Loucy (cell line): ENCODE measurements at regions not wholly inside any gene's neighbourhood (a gene's known extent, or its start where the extent isn't known, plus 50 kb on each side); places are given as distances from the start of the nearest gene placed in this dataset.

Source experiments
- H2AFZ ChIP-seq: fragments of 200-600 bp; sonication (generic); 2 replicates; pipeline ENCODE4 v1.6.0; 2016; ENCODE audit warnings: antibody characterized with exemption, mild to moderate bottlenecking, low read length, moderate library complexity
- H3F3A ChIP-seq: fragments of 200-600 bp; 2 replicates; pipeline ENCODE4 v1.6.0; 2016; ENCODE audit warnings: antibody characterized with exemption, low read depth, mild to moderate bottlenecking
- H3K27me3 ChIP-seq: fragments of 200-600 bp; sonication (generic); 2 replicates; pipeline ENCODE4 v1.6.1; 2014; ENCODE audit warnings: low read length, mild to moderate bottlenecking; ENCODE audit not compliant: insufficient read depth, poor library complexity, severe bottlenecking
- H3K36me3 ChIP-seq: fragments of 200-600 bp; sonication (generic); 2 replicates; pipeline ENCODE4 v1.6.1; 2016; ENCODE audit warnings: low read length; ENCODE audit not compliant: insufficient read depth
- H3K4me1 ChIP-seq: fragments of 200-600 bp; sonication (generic); 2 replicates; pipeline ENCODE4 v1.5.1; 2014; ENCODE audit warnings: low read length, mild to moderate bottlenecking; ENCODE audit not compliant: insufficient read depth, poor library complexity, severe bottlenecking
- H3K4me2 ChIP-seq: fragments of 200-600 bp; sonication (generic); 2 replicates; pipeline ENCODE4 v1.6.0; 2014; ENCODE audit warnings: antibody characterized with exemption, low read length, low read depth, mild to moderate bottlenecking; ENCODE audit not compliant: poor library complexity, severe bottlenecking
- H3K4me3 ChIP-seq: fragments of 200-600 bp; sonication (generic); 2 replicates; pipeline ENCODE4 v1.5.1; 2014; ENCODE audit warnings: low read length, mild to moderate bottlenecking, mixed read lengths; ENCODE audit not compliant: poor library complexity, severe bottlenecking
- H3K79me2 ChIP-seq: fragments of 200-600 bp; sonication (generic); 2 replicates; pipeline ENCODE4 v1.6.1; 2014; ENCODE audit warnings: low read length; ENCODE audit not compliant: insufficient read depth
- H3K9ac ChIP-seq: fragments of 200-600 bp; sonication (generic); 2 replicates; pipeline ENCODE4 v1.6.0; 2014; ENCODE audit warnings: mild to moderate bottlenecking, low read depth, low read length, moderate library complexity; ENCODE audit not compliant: poor library complexity, severe bottlenecking
- H3K9me2 ChIP-seq: fragments of 200-600 bp; sonication (generic); replicated peaks from 2 replicates; pipeline ENCODE4 v1.6.1; 2016; ENCODE audit warnings: low read depth, low read length, mixed read lengths
- H3K9me3 ChIP-seq: fragments of 200-600 bp; sonication (generic); 2 replicates; pipeline ENCODE4 v1.6.1; 2014; ENCODE audit warnings: mild to moderate bottlenecking, antibody characterized with exemption, low read length, low read depth; ENCODE audit not compliant: insufficient read depth
- H4K20me1 ChIP-seq: fragments of 200-600 bp; sonication (generic); 2 replicates; pipeline ENCODE4 v1.6.0; 2014; ENCODE audit warnings: antibody characterized with exemption, low read length, mild to moderate bottlenecking; ENCODE audit not compliant: insufficient read depth, poor library complexity, severe bottlenecking
- EZH2phosphoT487 ChIP-seq: fragments of 200-600 bp; IDR thresholded peaks from 2 replicates; pipeline ENCODE4 v1.6.1; 2018; ENCODE audit warnings: antibody characterized with exemption, mild to moderate bottlenecking, moderate library complexity, borderline replicate concordance
- TF ChIP-seq, protein P1 (sequence below): fragments of 200-600 bp; sonication (generic); conservative IDR thresholded peaks from 2 replicates; pipeline ENCODE4 v1.5.1; 2014; ENCODE audit warnings: mild to moderate bottlenecking, antibody characterized with exemption, low read length

DNA sequence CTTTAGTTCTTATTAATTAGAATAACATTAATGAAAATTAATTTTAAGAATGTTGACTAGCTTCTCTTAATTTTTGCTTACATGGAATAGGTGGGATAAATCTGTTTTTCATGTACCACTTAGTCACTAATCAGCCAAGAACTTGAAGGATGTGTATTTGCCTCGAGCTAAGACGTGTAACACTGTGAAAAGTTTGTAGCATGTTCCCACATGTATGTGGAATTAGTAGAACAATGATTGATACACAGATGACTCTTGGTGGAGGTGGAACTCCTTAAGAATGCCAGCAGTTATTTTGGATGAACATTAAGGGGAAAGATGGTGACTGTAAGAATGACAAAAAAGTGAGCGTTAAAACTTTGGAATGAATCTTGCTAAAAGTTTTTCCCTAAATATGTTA, 435.7 kb upstream of the MDGA2 start:
- no peak for TF ChIP-seq EZH2phosphoT487
- TF ChIP-seq, protein P1, sequence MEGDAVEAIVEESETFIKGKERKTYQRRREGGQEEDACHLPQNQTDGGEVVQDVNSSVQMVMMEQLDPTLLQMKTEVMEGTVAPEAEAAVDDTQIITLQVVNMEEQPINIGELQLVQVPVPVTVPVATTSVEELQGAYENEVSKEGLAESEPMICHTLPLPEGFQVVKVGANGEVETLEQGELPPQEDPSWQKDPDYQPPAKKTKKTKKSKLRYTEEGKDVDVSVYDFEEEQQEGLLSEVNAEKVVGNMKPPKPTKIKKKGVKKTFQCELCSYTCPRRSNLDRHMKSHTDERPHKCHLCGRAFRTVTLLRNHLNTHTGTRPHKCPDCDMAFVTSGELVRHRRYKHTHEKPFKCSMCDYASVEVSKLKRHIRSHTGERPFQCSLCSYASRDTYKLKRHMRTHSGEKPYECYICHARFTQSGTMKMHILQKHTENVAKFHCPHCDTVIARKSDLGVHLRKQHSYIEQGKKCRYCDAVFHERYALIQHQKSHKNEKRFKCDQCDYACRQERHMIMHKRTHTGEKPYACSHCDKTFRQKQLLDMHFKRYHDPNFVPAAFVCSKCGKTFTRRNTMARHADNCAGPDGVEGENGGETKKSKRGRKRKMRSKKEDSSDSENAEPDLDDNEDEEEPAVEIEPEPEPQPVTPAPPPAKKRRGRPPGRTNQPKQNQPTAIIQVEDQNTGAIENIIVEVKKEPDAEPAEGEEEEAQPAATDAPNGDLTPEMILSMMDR: no peak
- no peaks in the 10 kb centered on the region for H3K9me3 ChIP-seq
- H3F3A ChIP-seq: no peaks in the 10 kb centered on the region
- no peaks in the 10 kb centered on the region for H3K79me2 ChIP-seq
- H3K36me3 ChIP-seq: no peaks in the 10 kb centered on the region
- H4K20me1 ChIP-seq: no peaks in the 10 kb centered on the region
- no peak overlapping the region for H2AFZ ChIP-seq
- H3K9ac ChIP-seq: no peak overlapping the region
- H3K4me3 ChIP-seq: no peak overlapping the region
- no peaks in the 10 kb centered on the region for H3K9me2 ChIP-seq
- no peaks in the 10 kb centered on the region for H3K4me1 ChIP-seq
- H3K27me3 ChIP-seq: no peaks in the 10 kb centered on the region
- H3K4me2 ChIP-seq: no peak overlapping the region

DNA sequence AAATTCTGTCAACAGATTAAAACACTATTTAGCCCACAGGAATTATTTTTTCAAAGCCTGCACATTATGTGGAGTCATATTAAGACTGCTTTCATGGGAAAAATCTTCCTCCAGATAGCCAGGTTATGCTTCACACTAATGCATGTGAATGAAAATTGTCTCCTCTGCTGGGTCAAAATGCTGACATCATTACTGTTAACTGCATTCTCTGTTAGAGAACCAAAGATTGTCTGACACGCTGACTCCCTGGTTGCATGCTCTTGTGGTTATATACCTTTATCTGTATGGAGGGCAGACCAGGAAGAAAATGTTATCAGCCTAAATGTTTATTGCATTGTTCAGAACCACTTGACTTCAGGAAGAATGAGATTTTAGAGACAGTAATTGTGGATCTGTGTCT, 432.2 kb upstream of the MDGA2 start:
- Histone ChIP-seq H3K9ac (no peak overlapping the region), H3K4me2 (no peak overlapping the region), H3K79me2 (no peaks in the 10 kb centered on the region), H3K9me3 (no peaks in the 10 kb centered on the region), H3K9me2 (no peaks in the 10 kb centered on the region), H2AFZ (no peak overlapping the region), H3F3A (no peaks in the 10 kb centered on the region), H3K27me3 (no peaks in the 10 kb centered on the region), H3K4me3 (no peak overlapping the region), H4K20me1 (no peaks in the 10 kb centered on the region), H3K36me3 (no peaks in the 10 kb centered on the region), H3K4me1 (no peaks in the 10 kb centered on the region)
- TF ChIP-seq, protein P1: no peak
- TF ChIP-seq EZH2phosphoT487: no peak

DNA sequence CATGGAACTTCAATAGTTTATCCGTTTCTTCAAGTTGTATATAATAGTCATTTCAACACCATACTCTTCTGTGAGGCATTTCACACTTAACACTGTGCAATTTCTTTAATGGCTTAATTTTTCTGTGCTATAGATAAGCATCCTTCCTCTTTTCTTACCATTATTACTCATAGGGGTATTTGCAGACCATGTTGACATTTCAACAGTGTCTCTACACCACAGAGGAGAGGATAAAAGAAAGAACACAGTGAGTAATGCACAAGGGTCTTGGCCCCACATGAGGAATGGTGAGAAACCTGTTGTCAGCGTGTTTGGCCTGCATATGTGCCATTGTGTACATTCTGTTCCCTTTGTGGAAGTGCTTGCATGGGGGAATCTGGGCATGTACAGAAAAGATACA, 421.5 kb upstream of the MDGA2 start:
- no peaks in the 10 kb centered on the region for H3K36me3 ChIP-seq
- H3K79me2 ChIP-seq: no peaks in the 10 kb centered on the region
- H4K20me1 ChIP-seq: no peaks in the 10 kb centered on the region
- TF ChIP-seq, protein P1: no peak
- TF ChIP-seq EZH2phosphoT487: no peak
- H3F3A ChIP-seq: no peaks in the 10 kb centered on the region
- no peak overlapping the region for H3K9ac ChIP-seq
- no peak overlapping the region for H3K4me3 ChIP-seq
- H3K27me3 ChIP-seq: no peaks in the 10 kb centered on the region
- H3K9me3 ChIP-seq: peaks cover 3% of the 10 kb centered on the region; the same call in 1 of the 2 replicates
- H3K4me2 ChIP-seq: no peak overlapping the region
- H3K9me2 ChIP-seq: no peaks in the 10 kb centered on the region
- no peaks in the 10 kb centered on the region for H3K4me1 ChIP-seq
- H2AFZ ChIP-seq: no peak overlapping the region
